Activated T-cell treated with anti-CD3 and anti-CD28 coated beads, Interleukin-2, amount 50 U/mL, for 24 hours (primary cell): ENCODE measurements at regions not wholly inside any gene's neighbourhood (a gene's known extent, or its start where the extent isn't known, plus 50 kb on each side); places are given as distances from the start of the nearest gene placed in this dataset.

Experiments
- DNase-seq: peaks from one replicate; pipeline ENCODE4 v3.0.0-alpha.2; 2020
- H3K27ac Mint-ChIP-seq: 2 replicates; pipeline ENCODE4 v1.8.0; 2020; ENCODE audit warnings: mild to moderate bottlenecking, mixed read lengths
- H3K27me3 Mint-ChIP-seq: 2 replicates; pipeline ENCODE4 v1.8.0; 2020; ENCODE audit warnings: mixed read lengths
- H3K36me3 Mint-ChIP-seq: 2 replicates; pipeline ENCODE4 v1.8.0; 2020; ENCODE audit warnings: low read depth, mixed read lengths
- H3K4me1 Mint-ChIP-seq: 2 replicates; pipeline ENCODE4 v1.8.0; 2020; ENCODE audit warnings: low read depth, mixed read lengths
- H3K4me3 Mint-ChIP-seq: 2 replicates; pipeline ENCODE4 v1.8.0; 2020; ENCODE audit warnings: mild to moderate bottlenecking, moderate library complexity, mixed read lengths
- H3K9me3 Mint-ChIP-seq: 2 replicates; pipeline ENCODE4 v1.8.0; 2020; ENCODE audit warnings: mixed read lengths

GRCh38 chr18:61669320-61669719 is 223.5 kb downstream of the RNF152 start:
- Mint-ChIP-seq H3K9me3 (no peaks in the 10 kb centered on the region), H3K36me3 (no peaks in the 10 kb centered on the region), H3K27me3 (peaks cover 24% of the 10 kb centered on the region), H3K4me1 (no peaks in the 10 kb centered on the region), H3K4me3 (no peak overlapping the region), H3K27ac (no peak overlapping the region)
- no peak for DNase-seq

DNA sequence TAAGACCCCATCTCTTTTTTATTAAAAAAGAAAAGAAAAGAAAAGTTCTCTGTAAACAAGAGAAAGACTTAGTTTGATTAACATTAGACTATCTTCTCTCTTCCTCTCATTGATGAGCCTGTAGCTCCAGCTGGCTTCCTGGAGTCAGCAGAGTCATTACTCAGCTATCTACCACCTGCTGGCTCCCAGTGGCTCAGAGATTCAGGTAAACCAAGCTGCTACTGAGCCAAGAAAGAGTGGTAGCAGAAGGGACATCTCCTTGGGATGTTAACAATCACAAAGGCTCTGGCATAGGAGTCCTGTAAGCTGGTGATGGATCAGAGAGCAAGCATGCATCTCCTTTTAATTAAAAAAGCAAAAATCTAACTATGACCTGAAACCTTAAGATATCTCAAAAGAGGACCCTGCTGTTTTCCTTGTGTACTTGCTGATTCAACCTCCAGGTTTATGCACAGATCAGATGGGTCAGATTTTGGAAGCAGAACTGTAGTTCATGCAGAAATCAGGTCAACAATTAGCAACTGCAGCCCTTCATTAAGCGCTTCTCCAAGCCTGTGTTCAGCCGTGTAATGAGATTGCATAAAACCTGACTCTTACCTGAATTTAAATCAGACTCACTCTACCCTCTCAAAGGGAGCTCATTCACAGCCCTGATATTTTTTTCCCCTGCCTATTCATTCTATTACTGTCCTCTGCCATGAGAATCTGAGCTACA is 225.8 kb downstream of the RNF152 start:
- peaks cover 3% of the 10 kb centered on the region for H3K9me3 Mint-ChIP-seq
- no peak overlapping the region for H3K4me3 Mint-ChIP-seq
- no peaks in the 10 kb centered on the region for H3K36me3 Mint-ChIP-seq
- DNase-seq: no peak
- no peaks in the 10 kb centered on the region for H3K4me1 Mint-ChIP-seq
- H3K27ac Mint-ChIP-seq: no peak overlapping the region
- peaks cover 13% of the 10 kb centered on the region for H3K27me3 Mint-ChIP-seq

GRCh38 chr18:61664419-61665084 is 228.3 kb downstream of the RNF152 start:
- Mint-ChIP-seq H3K27me3 (peaks cover 3% of the 10 kb centered on the region), H3K27ac (no peak overlapping the region), H3K36me3 (no peaks in the 10 kb centered on the region), H3K4me3 (no peak overlapping the region), H3K9me3 (peaks cover 3% of the 10 kb centered on the region), H3K4me1 (no peaks in the 10 kb centered on the region)
- no peak for DNase-seq

GRCh38 chr18:61662726-61663125 is 230.1 kb downstream of the RNF152 start:
- no peaks in the 10 kb centered on the region for H3K36me3 Mint-ChIP-seq
- H3K4me1 Mint-ChIP-seq: no peaks in the 10 kb centered on the region
- H3K27me3 Mint-ChIP-seq: peaks cover 3% of the 10 kb centered on the region

GRCh38 chr18:61658431-61658830 is 234.4 kb downstream of the RNF152 start:
- H3K27me3 Mint-ChIP-seq: peaks cover 6% of the 10 kb centered on the region
- no peak for DNase-seq
- no peak overlapping the region for H3K4me3 Mint-ChIP-seq
- H3K27ac Mint-ChIP-seq: no peak overlapping the region
- no peaks in the 10 kb centered on the region for H3K4me1 Mint-ChIP-seq
- peaks cover 4% of the 10 kb centered on the region for H3K9me3 Mint-ChIP-seq
- H3K36me3 Mint-ChIP-seq: no peaks in the 10 kb centered on the region

More at GRCh38 chr18:61662726-61663125, 230.1 kb downstream of the RNF152 start:
- Mint-ChIP-seq H3K9me3 (peaks cover 3% of the 10 kb centered on the region), H3K4me3 (no peak overlapping the region), H3K27ac (no peak overlapping the region)
- no peak for DNase-seq

DNA sequence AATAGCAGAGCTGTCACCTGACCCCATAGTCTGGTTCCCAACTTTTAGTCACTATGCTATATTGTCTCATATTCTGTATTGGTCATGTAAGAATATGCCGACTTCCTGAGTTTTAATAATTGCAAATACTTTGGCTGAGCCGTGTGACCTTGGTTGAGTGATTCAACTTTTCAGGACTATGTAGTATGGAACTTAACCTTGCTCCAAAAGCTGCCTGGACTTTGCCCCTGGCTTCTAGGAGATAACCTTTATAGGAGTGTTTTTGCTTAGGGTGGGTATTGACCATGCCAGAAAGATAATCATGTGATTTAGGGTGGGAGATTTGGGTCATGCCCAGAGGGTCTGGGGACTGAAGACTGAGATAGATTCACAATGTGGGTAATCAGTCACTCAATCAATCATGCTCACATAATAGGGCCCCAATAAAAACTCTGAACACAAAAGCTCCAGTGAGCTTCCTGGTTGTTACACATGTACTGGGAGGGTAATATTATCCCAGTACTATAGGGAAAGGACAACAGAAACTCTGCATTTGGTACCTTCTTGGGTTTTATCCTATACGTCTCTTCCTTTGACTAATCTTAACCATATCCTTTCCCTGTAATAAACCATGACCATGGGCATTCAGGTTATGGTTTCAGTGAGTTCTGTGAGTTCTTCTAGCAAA is 235.6 kb downstream of the RNF152 start:
- no peak for DNase-seq
- H3K9me3 Mint-ChIP-seq: peaks cover 2% of the 10 kb centered on the region
- H3K36me3 Mint-ChIP-seq: no peaks in the 10 kb centered on the region
- no peak overlapping the region for H3K27ac Mint-ChIP-seq
- no peak overlapping the region for H3K4me3 Mint-ChIP-seq
- peaks cover 4% of the 10 kb centered on the region for H3K27me3 Mint-ChIP-seq
- no peaks in the 10 kb centered on the region for H3K4me1 Mint-ChIP-seq

DNA sequence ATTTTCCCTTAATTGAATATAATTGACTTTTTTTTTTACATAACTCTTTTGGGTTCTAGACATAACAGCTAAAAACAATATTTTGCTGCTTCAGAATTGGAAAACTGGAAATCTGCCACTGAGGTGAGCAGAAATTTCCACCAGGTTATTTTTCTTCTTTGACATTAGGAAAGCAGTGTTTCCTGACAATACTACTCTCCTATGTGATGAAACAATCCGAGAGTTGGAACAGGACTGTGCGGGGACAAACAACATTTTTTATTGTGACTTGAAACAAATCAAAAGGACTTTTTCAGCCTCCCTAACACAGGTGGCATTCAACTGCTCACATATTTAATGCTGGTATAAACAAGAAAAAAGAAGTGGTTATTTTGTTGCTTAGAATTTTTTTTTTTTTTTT is 237.2 kb downstream of the RNF152 start:
- peaks cover 2% of the 10 kb centered on the region for H3K9me3 Mint-ChIP-seq
- DNase-seq: no peak
- no peaks in the 10 kb centered on the region for H3K4me1 Mint-ChIP-seq
- H3K36me3 Mint-ChIP-seq: no peaks in the 10 kb centered on the region
- H3K27me3 Mint-ChIP-seq: peaks cover 4% of the 10 kb centered on the region
- no peak overlapping the region for H3K4me3 Mint-ChIP-seq
- H3K27ac Mint-ChIP-seq: no peak overlapping the region

DNA sequence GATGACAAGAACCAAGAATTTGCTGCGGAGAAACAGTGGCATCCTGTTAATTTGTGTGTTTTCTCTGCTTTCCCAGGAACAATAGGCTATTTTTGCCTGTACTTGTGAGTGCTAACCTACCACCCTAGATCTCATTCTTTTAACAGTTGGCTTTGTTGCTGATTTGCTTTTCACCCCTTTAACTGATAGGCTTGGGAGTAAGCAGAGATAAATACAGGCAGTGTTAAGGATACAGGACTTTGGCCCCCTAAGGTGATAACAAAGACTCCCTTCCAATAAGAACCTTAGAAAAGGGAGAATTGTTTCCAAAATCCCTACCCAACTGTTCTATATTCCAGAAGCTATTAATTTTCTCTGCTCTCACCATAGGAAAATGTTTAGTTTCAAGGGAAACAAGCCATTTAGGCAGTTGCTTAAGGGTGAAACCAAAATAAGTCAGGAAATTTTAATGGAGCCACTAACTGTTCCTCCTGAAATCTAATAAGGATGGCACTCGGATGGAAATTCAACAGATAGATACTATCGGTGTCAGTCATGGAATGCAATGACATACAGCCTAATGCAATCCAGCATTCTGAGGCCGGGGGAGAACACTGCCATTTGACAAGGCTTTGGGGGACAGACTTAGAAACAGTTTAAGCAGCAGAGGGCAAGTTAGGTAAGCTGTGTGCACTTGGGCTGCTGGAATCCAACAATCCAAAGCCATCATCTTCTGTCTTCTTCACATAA is 238.8 kb downstream of the RNF152 start:
- Mint-ChIP-seq H3K4me3 (no peak overlapping the region), H3K36me3 (no peaks in the 10 kb centered on the region), H3K27ac (no peak overlapping the region), H3K27me3 (peaks cover 7% of the 10 kb centered on the region), H3K9me3 (peaks cover 2% of the 10 kb centered on the region), H3K4me1 (no peaks in the 10 kb centered on the region)
- no peak for DNase-seq

DNA sequence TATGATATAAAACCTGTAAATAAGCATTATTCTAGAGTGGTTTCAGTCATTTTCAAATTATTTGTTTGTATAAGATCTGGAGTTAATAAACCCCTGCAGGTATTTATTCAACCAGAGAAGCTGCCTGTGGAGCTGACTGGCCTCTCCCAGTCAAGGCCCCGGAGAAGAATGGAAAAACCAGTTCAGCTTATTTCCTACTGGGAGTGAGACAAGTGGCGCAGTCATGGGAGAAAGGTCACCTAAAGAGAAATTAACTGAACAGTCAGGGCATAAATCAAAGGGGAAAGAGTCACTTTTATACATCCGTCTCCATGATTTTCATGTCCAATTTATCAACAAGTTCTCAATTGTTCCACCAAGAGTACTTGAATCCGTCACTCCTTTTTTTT is 240.9 kb downstream of the RNF152 start:
- Mint-ChIP-seq H3K4me1 (no peaks in the 10 kb centered on the region), H3K4me3 (no peak overlapping the region), H3K27me3 (peaks cover 5% of the 10 kb centered on the region), H3K36me3 (no peaks in the 10 kb centered on the region), H3K9me3 (no peaks in the 10 kb centered on the region), H3K27ac (no peak overlapping the region)
- no peak for DNase-seq

DNA sequence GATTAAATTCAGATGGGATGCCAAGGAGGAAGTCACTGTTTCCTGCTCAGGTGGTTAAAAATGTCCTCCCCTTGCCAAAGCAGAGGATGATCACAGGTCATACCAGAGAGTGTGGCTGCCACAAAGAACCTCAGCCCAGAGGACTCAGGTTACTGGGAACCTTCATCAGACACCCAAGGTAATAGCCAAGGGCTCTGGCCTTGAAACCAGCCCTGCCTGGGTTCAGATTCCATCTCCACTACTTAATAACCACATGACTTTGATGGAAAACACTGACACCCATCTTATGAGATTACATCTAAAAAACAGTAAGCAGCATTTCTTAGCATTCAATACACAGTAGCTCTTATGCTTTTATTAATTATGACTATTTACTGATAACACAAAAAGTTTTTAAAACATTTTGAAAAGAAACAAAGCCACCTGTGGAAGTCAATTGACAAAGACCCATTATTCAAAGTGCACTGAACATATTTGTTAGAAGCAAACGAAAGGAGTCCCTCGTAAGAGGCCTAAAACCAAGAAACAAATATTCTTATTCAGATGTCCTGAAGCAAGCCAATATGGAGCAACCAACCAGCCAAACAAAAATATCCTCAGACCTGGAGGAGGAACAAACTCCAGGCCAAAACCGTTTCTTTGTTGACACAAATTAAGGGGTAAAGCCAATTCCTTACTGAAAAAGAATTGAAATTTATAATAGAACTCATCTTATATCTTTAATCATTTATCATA is 241.5 kb downstream of the RNF152 start:
- no peaks in the 10 kb centered on the region for H3K4me1 Mint-ChIP-seq
- no peak for DNase-seq
- no peak overlapping the region for H3K27ac Mint-ChIP-seq
- H3K9me3 Mint-ChIP-seq: no peaks in the 10 kb centered on the region
- no peak overlapping the region for H3K4me3 Mint-ChIP-seq
- peaks cover 5% of the 10 kb centered on the region for H3K27me3 Mint-ChIP-seq
- no peaks in the 10 kb centered on the region for H3K36me3 Mint-ChIP-seq

- Mint-ChIP-seq H3K4me3 (no peak overlapping the region), H3K36me3 (no peaks in the 10 kb centered on the region), H3K27me3 (peaks cover 7% of the 10 kb centered on the region), H3K27ac (no peak overlapping the region), H3K4me1 (peaks cover 4% of the 10 kb centered on the region), H3K9me3 (no peaks in the 10 kb centered on the region)
- DNase-seq: no peak
Measured at GRCh38 chr18:61643884-61644647, 248.7 kb downstream of the RNF152 start.

DNA sequence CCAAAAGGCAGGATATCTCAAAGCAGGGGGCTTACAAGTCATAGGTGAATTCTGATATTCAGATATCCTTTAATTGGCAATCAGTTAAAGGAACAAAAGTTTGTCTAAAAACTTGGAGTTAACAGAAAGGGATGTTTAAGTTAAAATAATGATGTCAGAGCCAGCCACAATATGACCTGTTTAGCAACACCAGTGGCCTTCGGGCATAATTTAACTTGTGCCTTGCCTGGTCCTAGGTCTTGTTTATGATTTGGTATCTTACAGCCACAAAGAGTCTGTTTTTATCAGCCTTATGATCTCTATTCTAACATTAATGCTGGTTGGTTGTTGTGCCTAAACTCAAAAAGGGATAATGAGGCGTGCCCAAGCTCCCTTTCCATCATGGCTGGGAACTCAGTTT is 252.9 kb downstream of the RNF152 start:
- Mint-ChIP-seq H3K9me3 (no peaks in the 10 kb centered on the region), H3K4me3 (no peak overlapping the region), H3K27me3 (peaks cover 11% of the 10 kb centered on the region), H3K4me1 (peaks cover 4% of the 10 kb centered on the region), H3K36me3 (no peaks in the 10 kb centered on the region), H3K27ac (no peak overlapping the region)
- DNase-seq: no peak

DNA sequence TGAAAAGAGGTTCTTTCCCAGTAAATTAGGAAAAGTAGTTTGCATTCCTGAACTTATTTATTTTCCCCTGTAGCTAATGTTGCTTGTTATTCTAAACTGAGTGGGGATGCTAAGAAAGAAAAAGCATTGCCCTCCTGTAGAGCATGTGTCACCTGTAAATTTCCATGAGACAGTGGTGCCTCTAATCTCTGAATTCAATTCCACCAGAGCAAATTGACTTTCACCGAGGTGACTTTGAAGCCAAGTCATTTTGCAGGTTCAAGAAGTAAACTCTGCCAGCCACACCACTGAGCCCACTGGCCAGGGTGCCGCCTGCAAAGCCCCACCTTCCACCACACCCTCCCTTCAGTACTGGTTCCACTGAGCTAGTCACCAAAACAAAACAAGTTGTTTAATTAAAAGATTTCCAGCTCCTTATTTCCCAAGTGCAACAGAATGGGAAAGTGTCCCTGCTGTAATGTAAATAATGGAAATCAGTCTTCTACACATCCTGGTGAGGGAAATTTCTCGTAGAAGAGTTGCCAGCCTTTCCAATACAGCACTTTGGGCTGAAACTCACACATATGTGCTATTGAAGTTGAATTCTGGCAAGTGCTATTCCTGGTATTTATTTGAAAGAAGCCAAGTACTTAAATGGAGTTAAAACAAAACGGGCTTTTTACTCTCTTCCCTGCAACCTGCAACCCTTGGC is 254.8 kb downstream of the RNF152 start:
- no peaks in the 10 kb centered on the region for H3K36me3 Mint-ChIP-seq
- H3K9me3 Mint-ChIP-seq: no peaks in the 10 kb centered on the region
- H3K27ac Mint-ChIP-seq: no peak overlapping the region
- H3K4me1 Mint-ChIP-seq: no peaks in the 10 kb centered on the region
- DNase-seq: no peak
- H3K27me3 Mint-ChIP-seq: peaks cover 8% of the 10 kb centered on the region
- no peak overlapping the region for H3K4me3 Mint-ChIP-seq
